ENCODE measurements at regions not wholly inside any gene's neighbourhood (a gene's known extent, or its start where the extent isn't known, plus 50 kb on each side); places are given as distances from the start of the nearest gene placed in this dataset.

GRCh38 chr5:4108690-4109089 lies 513.1 kb downstream of the IRX1 start:
- no peak overlapping the region for H2AFZ ChIP-seq
- no peaks in the 10 kb centered on the region for H3K79me2 ChIP-seq
- no peak overlapping the region for H3K9ac ChIP-seq
- no peak overlapping the region for H3K4me3 ChIP-seq (ENCODE audit: low read depth, low read length)
- no peaks in the 10 kb centered on the region for H3K27me3 ChIP-seq (ENCODE audit: control insufficient read depth, insufficient read depth, low read length)
- H3K4me2 ChIP-seq (ENCODE audit: low read length): no peak overlapping the region
- no peak for TF ChIP-seq CTCF (IDR thresholded peaks at IDR 0.05)
- no peaks in the 10 kb centered on the region for H3K9me3 ChIP-seq (ENCODE audit: control insufficient read depth, low read length)
- H3K36me3 ChIP-seq (ENCODE audit: control insufficient read depth, insufficient read depth, low read length): no peaks in the 10 kb centered on the region
- H3K4me1 ChIP-seq: no peaks in the 10 kb centered on the region
- H3K27ac ChIP-seq: no peak overlapping the region

- Histone ChIP-seq H3K4me2 (ENCODE audit: low read length) (no peak overlapping the region), H2AFZ (no peak overlapping the region), H3K27me3 (ENCODE audit: control insufficient read depth, insufficient read depth, low read length) (no peaks in the 10 kb centered on the region), H3K4me1 (no peaks in the 10 kb centered on the region), H3K36me3 (ENCODE audit: control insufficient read depth, insufficient read depth, low read length) (no peaks in the 10 kb centered on the region), H3K79me2 (no peaks in the 10 kb centered on the region), H3K9ac (no peak overlapping the region), H3K27ac (no peak overlapping the region), H3K9me3 (ENCODE audit: control insufficient read depth, low read length) (no peaks in the 10 kb centered on the region), H3K4me3 (ENCODE audit: low read depth, low read length) (no peak overlapping the region)
- no peak for TF ChIP-seq CTCF (IDR thresholded peaks at IDR 0.05)
Measured at GRCh38 chr5:4113426-4113825, 517.8 kb downstream of the IRX1 start.

GRCh38 chr5:4113905-4114304 lies 518.3 kb downstream of the IRX1 start:
- Histone ChIP-seq H3K9me3 (ENCODE audit: control insufficient read depth, low read length) (no peaks in the 10 kb centered on the region), H3K4me3 (ENCODE audit: low read depth, low read length) (no peak overlapping the region), H3K79me2 (no peaks in the 10 kb centered on the region), H3K9ac (no peak overlapping the region), H3K4me2 (ENCODE audit: low read length) (no peak overlapping the region), H3K27ac (no peak overlapping the region), H3K4me1 (no peaks in the 10 kb centered on the region), H3K36me3 (ENCODE audit: control insufficient read depth, insufficient read depth, low read length) (no peaks in the 10 kb centered on the region), H2AFZ (no peak overlapping the region), H3K27me3 (ENCODE audit: control insufficient read depth, insufficient read depth, low read length) (no peaks in the 10 kb centered on the region)
- TF ChIP-seq CTCF (IDR thresholded peaks at IDR 0.05): no peak

- no peak overlapping the region for H3K9ac ChIP-seq
- H2AFZ ChIP-seq: no peak overlapping the region
- no peak overlapping the region for H3K4me2 ChIP-seq (ENCODE audit: low read length)
- no peaks in the 10 kb centered on the region for H3K4me1 ChIP-seq
- no peak overlapping the region for H3K4me3 ChIP-seq (ENCODE audit: low read depth, low read length)
- no peaks in the 10 kb centered on the region for H3K79me2 ChIP-seq
- no peaks in the 10 kb centered on the region for H3K27me3 ChIP-seq (ENCODE audit: control insufficient read depth, insufficient read depth, low read length)
- H3K9me3 ChIP-seq (ENCODE audit: control insufficient read depth, low read length): no peaks in the 10 kb centered on the region
- H3K36me3 ChIP-seq (ENCODE audit: control insufficient read depth, insufficient read depth, low read length): no peaks in the 10 kb centered on the region
- H3K27ac ChIP-seq: no peak overlapping the region
- no peak for TF ChIP-seq CTCF (IDR thresholded peaks at IDR 0.05)
Measured at GRCh38 chr5:4114452-4114851, 518.8 kb downstream of the IRX1 start.

- Histone ChIP-seq H3K36me3 (ENCODE audit: control insufficient read depth, insufficient read depth, low read length) (no peaks in the 10 kb centered on the region), H2AFZ (no peak overlapping the region), H3K4me1 (no peaks in the 10 kb centered on the region), H3K9ac (no peak overlapping the region), H3K4me3 (ENCODE audit: low read depth, low read length) (no peak overlapping the region), H3K9me3 (ENCODE audit: control insufficient read depth, low read length) (peaks cover 4% of the 10 kb centered on the region), H3K27ac (no peak overlapping the region), H3K4me2 (ENCODE audit: low read length) (no peak overlapping the region), H3K27me3 (ENCODE audit: control insufficient read depth, insufficient read depth, low read length) (no peaks in the 10 kb centered on the region), H3K79me2 (no peaks in the 10 kb centered on the region)
- TF ChIP-seq CTCF (IDR thresholded peaks at IDR 0.05): no peak
Measured at GRCh38 chr5:4116834-4117233, 521.2 kb downstream of the IRX1 start.
